ENCODE measurements at regions not wholly inside any gene's neighbourhood (a gene's known extent, or its start where the extent isn't known, plus 50 kb on each side); places are given as distances from the start of the nearest gene placed in this dataset.

GRCh38 chr5:92941806-92942205 lies 639.2 kb downstream of the NR2F1-AS1 start:
- TF ChIP-seq POLR2AphosphoS5 (IDR thresholded peaks at IDR 0.05), result no peak
- TF ChIP-seq POLR2A (IDR thresholded peaks at IDR 0.05), result no peak
- no peak for TF ChIP-seq CTCF (IDR thresholded peaks at IDR 0.05)
